ENCODE measurements at regions not wholly inside any gene's neighbourhood (a gene's known extent, or its start where the extent isn't known, plus 50 kb on each side); places are given as distances from the start of the nearest gene placed in this dataset.

- no peak for DNase-seq
Measured at GRCh38 chr1:170273291-170274130, 127.8 kb downstream of the NTMT2 start.

- DNase-seq: no peak
Measured at GRCh38 chr1:170274131-170274501, 128.4 kb downstream of the NTMT2 start.

GRCh38 chr1:170277985-170278384, 132.2 kb downstream of the NTMT2 start:
- no peak for DNase-seq

GRCh38 chr1:170284016-170284415, 138.3 kb downstream of the NTMT2 start:
- no peak for DNase-seq

GRCh38 chr1:170284512-170284911, 138.8 kb downstream of the NTMT2 start:
- DNase-seq: no peak

GRCh38 chr1:170284951-170285350, 139.2 kb downstream of the NTMT2 start:
- no peak for DNase-seq

- no peak for DNase-seq
Measured at GRCh38 chr1:170288155-170288554, 142.4 kb downstream of the NTMT2 start.

- DNase-seq: no peak
Measured at GRCh38 chr1:170290276-170290675, 144.5 kb downstream of the NTMT2 start.

- DNase-seq: no peak
Measured at GRCh38 chr1:170290991-170291390, 145.2 kb downstream of the NTMT2 start.

DNA sequence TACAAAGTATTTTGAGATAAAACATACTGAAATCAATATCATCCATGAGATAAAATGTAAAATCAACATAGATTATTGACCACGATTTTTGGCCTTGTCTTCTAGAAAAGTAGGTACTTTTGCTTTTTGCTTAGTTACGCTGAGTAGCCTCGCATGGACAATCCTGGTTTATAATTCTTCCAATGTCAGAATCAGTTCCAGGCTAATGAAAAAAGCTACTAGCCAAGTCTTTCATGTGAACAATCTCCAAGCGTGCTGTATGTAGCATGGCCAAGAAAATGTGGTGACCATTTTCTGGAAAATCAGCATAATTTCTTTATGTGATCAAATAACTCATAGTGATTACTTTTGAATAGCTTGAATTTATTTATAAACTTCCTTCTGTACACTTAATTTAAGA, 145.8 kb downstream of the NTMT2 start:
- no peak for DNase-seq

GRCh38 chr1:170296211-170296610, 150.5 kb downstream of the NTMT2 start:
- no peak for DNase-seq

DNA sequence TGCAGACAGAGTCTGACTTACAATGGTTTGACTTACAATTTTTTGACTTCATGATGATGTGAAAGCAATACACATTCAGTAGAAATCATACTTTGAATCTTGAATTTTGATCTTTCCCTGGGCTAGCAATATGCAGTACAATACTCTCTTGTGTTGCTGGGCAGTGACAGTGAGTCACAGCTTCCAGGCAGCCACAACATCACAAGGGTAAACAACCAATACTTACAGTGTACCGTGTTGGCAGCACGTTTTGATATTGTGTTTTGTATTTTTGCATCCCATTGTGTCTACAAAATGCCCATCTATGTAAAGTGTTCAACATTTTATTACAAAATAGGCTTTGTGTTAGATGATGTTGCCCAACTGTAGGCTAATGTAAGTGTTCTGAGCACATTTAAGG, 150.9 kb downstream of the NTMT2 start:
- DNase-seq: no peak

DNA sequence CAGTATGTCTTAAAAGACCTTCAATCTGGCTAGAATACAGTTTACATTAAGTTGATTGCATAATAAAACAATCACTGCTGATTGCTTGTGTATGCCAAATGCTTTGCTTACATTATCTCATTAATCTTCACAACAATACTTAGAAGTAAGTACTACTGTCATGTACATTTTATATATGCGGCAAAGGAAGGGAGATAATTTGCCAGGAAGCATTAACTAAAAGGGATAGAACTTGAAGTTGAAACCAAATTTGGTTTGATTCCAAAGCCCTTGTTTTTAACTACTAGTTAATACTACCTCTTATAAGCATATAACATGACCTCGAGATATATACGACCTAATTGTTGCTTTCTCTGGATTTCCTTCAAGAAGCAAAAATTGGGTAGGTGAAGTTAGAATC, 155.8 kb downstream of the NTMT2 start:
- no peak for DNase-seq

DNA sequence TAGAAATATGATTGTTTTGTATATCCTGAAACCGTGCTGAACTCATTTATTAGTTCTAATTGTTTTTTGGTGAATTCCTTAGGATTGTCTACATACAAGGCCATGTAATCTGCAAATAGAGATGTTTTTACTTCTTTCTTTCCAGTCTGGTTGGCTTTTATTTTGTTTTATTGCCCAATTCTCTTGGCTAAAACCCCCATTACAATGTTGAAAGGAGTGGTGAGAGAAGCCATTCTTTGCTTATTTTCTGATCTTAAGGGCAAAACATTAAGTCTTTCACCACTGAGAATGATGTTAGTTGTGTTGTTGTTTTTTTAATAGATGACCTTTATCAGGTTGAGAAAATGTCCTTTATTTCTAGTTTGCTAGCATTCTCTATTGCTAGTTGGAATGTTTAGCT, 157.3 kb downstream of the NTMT2 start:
- no peak for DNase-seq

GRCh38 chr1:170305777-170306512, 160.2 kb downstream of the NTMT2 start:
- DNase-seq: no peak

DNA sequence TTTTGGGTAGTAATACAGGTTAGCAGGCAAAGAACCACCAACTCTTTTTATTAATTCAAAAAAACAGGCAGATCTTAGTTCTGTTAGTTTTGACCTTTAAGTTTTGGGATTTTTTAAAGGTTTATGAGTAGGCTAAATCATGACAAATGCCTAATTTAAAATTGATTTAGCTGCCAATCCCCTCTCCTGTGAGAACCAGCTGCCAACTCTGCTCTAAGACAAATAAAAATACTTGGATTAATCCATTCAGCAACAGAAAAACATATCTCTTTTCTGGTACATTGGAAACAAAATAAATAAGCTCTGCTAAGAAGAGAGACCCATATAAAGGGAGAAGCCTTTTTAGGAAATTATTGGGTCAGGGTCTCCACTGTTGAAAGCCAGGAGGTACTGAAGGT, 160.8 kb downstream of the NTMT2 start:
- no peak for DNase-seq

DNA sequence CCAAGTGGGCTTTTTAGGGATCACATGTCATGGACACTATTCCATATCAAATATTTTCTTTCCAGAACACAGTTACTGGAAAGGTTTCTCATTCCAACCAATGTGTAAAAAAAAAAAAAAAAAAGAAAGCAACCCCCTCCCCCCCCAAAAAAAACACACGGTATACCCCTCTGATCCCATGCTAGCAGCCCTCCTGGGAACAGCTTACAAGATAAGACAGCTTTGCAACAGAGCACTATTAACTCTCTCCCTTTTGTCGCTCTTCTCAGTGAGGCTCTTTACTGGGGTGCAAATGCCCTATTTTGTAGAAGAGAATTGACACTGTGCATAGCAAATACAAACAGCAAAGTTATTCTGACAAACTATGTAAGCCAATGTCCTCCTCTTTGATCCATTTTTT, 161.2 kb downstream of the NTMT2 start:
- no peak for DNase-seq

GRCh38 chr1:170307426-170307825, 161.7 kb downstream of the NTMT2 start:
- DNase-seq: no peak

DNA sequence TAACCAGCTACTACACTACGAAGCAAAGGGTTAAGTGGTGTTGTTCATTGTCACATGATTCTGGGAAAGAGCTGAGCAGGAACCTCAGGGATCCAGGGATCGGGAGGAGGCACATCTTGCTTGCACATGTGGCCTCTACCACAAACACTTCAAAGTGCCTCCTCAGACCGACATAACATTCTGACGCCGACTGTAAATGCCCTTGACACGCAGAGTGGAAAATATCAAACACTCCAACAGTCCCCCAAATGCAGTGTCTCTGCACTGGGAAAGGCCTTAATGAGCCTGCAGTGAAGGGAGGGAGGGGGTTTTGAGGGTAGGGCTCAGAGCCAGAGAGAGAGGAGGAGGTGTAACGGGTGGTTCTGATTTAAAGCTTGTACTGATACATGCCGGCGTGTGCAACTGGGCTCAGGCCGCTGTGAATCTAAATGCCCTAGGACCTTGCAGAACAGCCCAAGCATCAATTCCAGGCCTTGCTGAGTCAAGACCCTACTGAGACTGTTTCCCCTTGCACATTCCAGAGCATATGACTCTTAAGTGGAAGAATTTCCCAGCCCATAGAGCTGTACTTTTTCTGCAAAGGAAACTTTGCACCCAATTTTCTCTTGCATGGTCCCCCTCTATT, 163.7 kb downstream of the NTMT2 start:
- DNase-seq: no peak

DNA sequence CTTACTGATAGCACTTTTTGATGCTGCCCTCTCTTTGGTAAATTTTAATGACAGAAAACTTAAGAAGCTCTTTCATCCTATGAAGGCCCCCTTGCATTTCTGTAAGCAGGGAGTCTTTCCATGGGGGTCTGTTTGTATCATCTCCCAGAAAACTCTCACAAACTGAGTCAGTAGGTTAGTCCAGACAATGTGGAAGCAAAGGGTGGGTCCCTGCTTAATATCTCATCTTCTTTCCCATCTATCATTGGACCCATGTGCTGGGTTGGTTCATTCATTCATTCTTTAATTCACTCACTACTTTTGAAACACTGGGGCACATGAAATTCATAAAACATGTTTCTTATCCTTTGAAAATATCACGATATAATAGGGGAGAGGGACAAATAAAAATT, 164.3 kb downstream of the NTMT2 start:
- no peak for DNase-seq

- DNase-seq: no peak
Measured at GRCh38 chr1:170310951-170311350, 165.2 kb downstream of the NTMT2 start.

DNA sequence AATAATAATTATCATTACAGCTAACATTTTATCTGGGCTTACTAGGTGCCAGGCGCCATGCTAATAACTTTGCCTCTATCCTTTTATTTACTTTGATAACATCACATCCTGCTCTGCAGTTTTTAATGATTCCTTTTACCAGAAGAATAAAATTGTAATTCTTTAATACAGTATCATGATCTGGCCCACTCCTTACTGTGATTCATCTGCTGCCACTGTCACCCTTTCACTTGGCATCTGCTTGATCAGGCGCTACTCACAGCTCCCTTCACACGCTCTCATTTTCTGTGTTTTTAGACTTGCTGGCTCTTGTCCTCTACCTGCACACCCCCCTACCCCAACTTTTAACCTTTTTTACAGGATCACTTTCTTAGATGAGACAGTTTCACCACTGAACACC, 167.5 kb downstream of the NTMT2 start:
- no peak for DNase-seq

GRCh38 chr1:170316270-170316669, 170.5 kb downstream of the NTMT2 start:
- DNase-seq: no peak

- no peak for DNase-seq
Measured at GRCh38 chr1:170318141-170318540, 172.4 kb downstream of the NTMT2 start.

Measured in AML-193 (cell line).